GM19452 (cell line): ENCODE measurements at regions not wholly inside any gene's neighbourhood (a gene's known extent, or its start where the extent isn't known, plus 50 kb on each side); places are given as distances from the start of the nearest gene placed in this dataset.
"Not testable (repeated sequence)": the region's sequence is repeated elsewhere in the genome, so short reads cannot be mapped to it uniquely, and the experiment has no call there.

ENCODE experiments used
- ATAC-seq: cut with Tn5 transposase; IDR thresholded peaks from one replicate; pipeline ENCODE4 v1.9.1; 2021; ENCODE audit not compliant: unreplicated experiment

- not testable (repeated sequence) for ATAC-seq
Observed at GRCh38 chr1:243074224-243074623, 180.9 kb downstream of the CEP170 start.

GRCh38 chr1:243067056-243067455, 188.0 kb downstream of the CEP170 start:
- not testable (repeated sequence) for ATAC-seq

GRCh38 chr1:243061965-243062364, 193.1 kb downstream of the CEP170 start:
- not testable (repeated sequence) for ATAC-seq

- ATAC-seq: not testable (repeated sequence)
Observed at GRCh38 chr1:243055510-243055909, 199.6 kb downstream of the CEP170 start.

- ATAC-seq: not testable (repeated sequence)
Observed at GRCh38 chr1:243055091-243055490, 200.0 kb downstream of the CEP170 start.

GRCh38 chr1:243054681-243055080, 200.4 kb downstream of the CEP170 start:
- ATAC-seq: not testable (repeated sequence)

- ATAC-seq: not testable (repeated sequence)
Observed at GRCh38 chr1:243053048-243053447, 202.0 kb downstream of the CEP170 start.

GRCh38 chr1:243050613-243051012, 204.5 kb downstream of the CEP170 start:
- not testable (repeated sequence) for ATAC-seq

GRCh38 chr1:243049716-243050115, 205.4 kb downstream of the CEP170 start:
- ATAC-seq: not testable (repeated sequence)

- ATAC-seq: not testable (repeated sequence)
Observed at GRCh38 chr1:243021365-243021764, 233.7 kb downstream of the CEP170 start.

- not testable (repeated sequence) for ATAC-seq
Observed at GRCh38 chr1:243019030-243019635, 235.9 kb downstream of the CEP170 start.

GRCh38 chr1:243010719-243011118, 244.4 kb downstream of the CEP170 start:
- not testable (repeated sequence) for ATAC-seq

GRCh38 chr1:243001003-243001402, 254.1 kb downstream of the CEP170 start:
- not testable (repeated sequence) for ATAC-seq

GRCh38 chr1:242992776-242993175, 262.3 kb downstream of the CEP170 start:
- ATAC-seq: not testable (repeated sequence)

- ATAC-seq: not testable (repeated sequence)
Observed at GRCh38 chr1:242985096-242985495, 270.0 kb downstream of the CEP170 start.

GRCh38 chr1:242973341-242973740, 281.7 kb downstream of the CEP170 start:
- not testable (repeated sequence) for ATAC-seq

GRCh38 chr1:242966892-242967291, 288.2 kb downstream of the CEP170 start:
- ATAC-seq: no peak

- not testable (repeated sequence) for ATAC-seq
Observed at GRCh38 chr1:242959397-242959796, 295.7 kb downstream of the CEP170 start.

- not testable (repeated sequence) for ATAC-seq
Observed at GRCh38 chr1:242954945-242955344, 300.1 kb downstream of the CEP170 start.

GRCh38 chr1:242946206-242946605, 308.9 kb downstream of the CEP170 start:
- ATAC-seq: no peak

GRCh38 chr1:242936725-242937124, 318.4 kb downstream of the CEP170 start:
- peak; percentile 72 for ATAC-seq

- ATAC-seq: not testable (repeated sequence)
Observed at GRCh38 chr1:242924717-242925116, 330.4 kb downstream of the CEP170 start.

- ATAC-seq: not testable (repeated sequence)
Observed at GRCh38 chr1:242923603-242924002, 331.5 kb downstream of the CEP170 start.
